ENCODE measurements at regions not wholly inside any gene's neighbourhood (a gene's known extent, or its start where the extent isn't known, plus 50 kb on each side); places are given as distances from the start of the nearest gene placed in this dataset.

DNA sequence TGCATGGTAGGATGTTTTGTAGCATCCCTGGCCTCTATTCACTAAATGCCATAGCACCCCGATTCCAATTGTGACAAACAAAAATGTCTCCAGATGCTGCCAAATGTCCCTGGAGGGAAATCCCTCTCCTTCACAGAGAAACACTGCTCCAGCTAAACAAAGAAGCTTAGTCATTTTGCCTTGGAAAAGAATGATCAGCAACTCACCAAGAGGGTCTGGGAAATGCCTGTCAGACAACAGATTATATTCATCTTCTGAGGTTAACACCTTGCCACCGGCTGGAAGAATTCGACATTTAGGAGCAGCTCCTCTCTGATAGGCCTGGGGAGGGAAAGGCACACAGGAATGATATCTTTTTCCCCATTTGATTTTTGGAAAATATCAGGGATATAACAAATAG lies 84.4 kb downstream of the NIBAN1 start (continued):
- TF ChIP-seq, protein P1, sequence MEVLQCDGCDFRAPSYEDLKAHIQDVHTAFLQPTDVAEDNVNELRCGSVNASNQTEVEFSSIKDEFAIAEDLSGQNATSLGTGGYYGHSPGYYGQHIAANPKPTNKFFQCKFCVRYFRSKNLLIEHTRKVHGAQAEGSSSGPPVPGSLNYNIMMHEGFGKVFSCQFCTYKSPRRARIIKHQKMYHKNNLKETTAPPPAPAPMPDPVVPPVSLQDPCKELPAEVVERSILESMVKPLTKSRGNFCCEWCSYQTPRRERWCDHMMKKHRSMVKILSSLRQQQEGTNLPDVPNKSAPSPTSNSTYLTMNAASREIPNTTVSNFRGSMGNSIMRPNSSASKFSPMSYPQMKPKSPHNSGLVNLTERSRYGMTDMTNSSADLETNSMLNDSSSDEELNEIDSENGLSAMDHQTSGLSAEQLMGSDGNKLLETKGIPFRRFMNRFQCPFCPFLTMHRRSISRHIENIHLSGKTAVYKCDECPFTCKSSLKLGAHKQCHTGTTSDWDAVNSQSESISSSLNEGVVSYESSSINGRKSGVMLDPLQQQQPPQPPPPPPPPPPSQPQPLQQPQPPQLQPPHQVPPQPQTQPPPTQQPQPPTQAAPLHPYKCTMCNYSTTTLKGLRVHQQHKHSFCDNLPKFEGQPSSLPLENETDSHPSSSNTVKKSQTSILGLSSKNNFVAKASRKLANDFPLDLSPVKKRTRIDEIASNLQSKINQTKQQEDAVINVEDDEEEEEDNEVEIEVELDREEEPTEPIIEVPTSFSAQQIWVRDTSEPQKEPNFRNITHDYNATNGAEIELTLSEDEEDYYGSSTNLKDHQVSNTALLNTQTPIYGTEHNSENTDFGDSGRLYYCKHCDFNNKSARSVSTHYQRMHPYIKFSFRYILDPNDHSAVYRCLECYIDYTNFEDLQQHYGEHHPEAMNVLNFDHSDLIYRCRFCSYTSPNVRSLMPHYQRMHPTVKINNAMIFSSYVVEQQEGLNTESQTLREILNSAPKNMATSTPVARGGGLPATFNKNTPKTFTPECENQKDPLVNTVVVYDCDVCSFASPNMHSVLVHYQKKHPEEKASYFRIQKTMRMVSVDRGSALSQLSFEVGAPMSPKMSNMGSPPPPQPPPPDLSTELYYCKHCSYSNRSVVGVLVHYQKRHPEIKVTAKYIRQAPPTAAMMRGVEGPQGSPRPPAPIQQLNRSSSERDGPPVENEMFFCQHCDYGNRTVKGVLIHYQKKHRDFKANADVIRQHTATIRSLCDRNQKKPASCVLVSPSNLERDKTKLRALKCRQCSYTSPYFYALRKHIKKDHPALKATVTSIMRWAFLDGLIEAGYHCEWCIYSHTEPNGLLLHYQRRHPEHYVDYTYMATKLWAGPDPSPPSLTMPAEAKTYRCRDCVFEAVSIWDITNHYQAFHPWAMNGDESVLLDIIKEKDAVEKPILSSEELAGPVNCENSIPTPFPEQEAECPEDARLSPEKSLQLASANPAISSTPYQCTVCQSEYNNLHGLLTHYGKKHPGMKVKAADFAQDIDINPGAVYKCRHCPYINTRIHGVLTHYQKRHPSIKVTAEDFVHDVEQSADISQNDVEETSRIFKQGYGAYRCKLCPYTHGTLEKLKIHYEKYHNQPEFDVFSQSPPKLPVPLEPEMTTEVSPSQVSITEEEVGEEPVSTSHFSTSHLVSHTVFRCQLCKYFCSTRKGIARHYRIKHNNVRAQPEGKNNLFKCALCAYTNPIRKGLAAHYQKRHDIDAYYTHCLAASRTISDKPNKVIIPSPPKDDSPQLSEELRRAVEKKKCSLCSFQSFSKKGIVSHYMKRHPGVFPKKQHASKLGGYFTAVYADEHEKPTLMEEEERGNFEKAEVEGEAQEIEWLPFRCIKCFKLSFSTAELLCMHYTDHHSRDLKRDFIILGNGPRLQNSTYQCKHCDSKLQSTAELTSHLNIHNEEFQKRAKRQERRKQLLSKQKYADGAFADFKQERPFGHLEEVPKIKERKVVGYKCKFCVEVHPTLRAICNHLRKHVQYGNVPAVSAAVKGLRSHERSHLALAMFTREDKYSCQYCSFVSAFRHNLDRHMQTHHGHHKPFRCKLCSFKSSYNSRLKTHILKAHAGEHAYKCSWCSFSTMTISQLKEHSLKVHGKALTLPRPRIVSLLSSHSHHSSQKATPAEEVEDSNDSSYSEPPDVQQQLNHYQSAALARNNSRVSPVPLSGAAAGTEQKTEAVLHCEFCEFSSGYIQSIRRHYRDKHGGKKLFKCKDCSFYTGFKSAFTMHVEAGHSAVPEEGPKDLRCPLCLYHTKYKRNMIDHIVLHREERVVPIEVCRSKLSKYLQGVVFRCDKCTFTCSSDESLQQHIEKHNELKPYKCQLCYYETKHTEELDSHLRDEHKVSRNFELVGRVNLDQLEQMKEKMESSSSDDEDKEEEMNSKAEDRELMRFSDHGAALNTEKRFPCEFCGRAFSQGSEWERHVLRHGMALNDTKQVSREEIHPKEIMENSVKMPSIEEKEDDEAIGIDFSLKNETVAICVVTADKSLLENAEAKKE (CRISPR knock-in tag; IDR thresholded peaks at IDR 0.05) = no peak
- TF ChIP-seq, protein P2, sequence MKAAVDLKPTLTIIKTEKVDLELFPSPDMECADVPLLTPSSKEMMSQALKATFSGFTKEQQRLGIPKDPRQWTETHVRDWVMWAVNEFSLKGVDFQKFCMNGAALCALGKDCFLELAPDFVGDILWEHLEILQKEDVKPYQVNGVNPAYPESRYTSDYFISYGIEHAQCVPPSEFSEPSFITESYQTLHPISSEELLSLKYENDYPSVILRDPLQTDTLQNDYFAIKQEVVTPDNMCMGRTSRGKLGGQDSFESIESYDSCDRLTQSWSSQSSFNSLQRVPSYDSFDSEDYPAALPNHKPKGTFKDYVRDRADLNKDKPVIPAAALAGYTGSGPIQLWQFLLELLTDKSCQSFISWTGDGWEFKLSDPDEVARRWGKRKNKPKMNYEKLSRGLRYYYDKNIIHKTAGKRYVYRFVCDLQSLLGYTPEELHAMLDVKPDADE (IDR thresholded peaks at IDR 0.05) = no peak
- TF ChIP-seq STAT1 (IDR thresholded peaks at IDR 0.05; ENCODE audit: unreplicated experiment) (no peak), ZNF114 (CRISPR knock-in tag; IDR thresholded peaks at IDR 0.05) (no peak), EZH2 (IDR thresholded peaks at IDR 0.05; ENCODE audit: low read depth, unreplicated experiment) (no peak), EZH2phosphoT487 (IDR thresholded peaks at IDR 0.05; ENCODE audit: unreplicated experiment) (no peak)
- TF ChIP-seq, protein P3, sequence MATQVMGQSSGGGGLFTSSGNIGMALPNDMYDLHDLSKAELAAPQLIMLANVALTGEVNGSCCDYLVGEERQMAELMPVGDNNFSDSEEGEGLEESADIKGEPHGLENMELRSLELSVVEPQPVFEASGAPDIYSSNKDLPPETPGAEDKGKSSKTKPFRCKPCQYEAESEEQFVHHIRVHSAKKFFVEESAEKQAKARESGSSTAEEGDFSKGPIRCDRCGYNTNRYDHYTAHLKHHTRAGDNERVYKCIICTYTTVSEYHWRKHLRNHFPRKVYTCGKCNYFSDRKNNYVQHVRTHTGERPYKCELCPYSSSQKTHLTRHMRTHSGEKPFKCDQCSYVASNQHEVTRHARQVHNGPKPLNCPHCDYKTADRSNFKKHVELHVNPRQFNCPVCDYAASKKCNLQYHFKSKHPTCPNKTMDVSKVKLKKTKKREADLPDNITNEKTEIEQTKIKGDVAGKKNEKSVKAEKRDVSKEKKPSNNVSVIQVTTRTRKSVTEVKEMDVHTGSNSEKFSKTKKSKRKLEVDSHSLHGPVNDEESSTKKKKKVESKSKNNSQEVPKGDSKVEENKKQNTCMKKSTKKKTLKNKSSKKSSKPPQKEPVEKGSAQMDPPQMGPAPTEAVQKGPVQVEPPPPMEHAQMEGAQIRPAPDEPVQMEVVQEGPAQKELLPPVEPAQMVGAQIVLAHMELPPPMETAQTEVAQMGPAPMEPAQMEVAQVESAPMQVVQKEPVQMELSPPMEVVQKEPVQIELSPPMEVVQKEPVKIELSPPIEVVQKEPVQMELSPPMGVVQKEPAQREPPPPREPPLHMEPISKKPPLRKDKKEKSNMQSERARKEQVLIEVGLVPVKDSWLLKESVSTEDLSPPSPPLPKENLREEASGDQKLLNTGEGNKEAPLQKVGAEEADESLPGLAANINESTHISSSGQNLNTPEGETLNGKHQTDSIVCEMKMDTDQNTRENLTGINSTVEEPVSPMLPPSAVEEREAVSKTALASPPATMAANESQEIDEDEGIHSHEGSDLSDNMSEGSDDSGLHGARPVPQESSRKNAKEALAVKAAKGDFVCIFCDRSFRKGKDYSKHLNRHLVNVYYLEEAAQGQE (IDR thresholded peaks at IDR 0.05; ENCODE audit: unreplicated experiment) = no peak
